Gastroesophageal sphincter (tissue), 3 donors: ENCODE measurements at regions not wholly inside any gene's neighbourhood (a gene's known extent, or its start where the extent isn't known, plus 50 kb on each side); places are given as distances from the start of the nearest gene placed in this dataset.

Source experiments
- CTCF ChIP-seq, 4 experiments: fragments of 200-600 bp in 2 of 4; fragments of 450-650 bp in 2 of 4; sonication (generic) in 1 of 4; IDR thresholded peaks; one replicate each; pipeline ENCODE4 v1.5.1; 2017 to 2019; ENCODE audit warnings: antibody characterized with exemption in 4 of 4, mild to moderate bottlenecking in 2 of 4, moderate library complexity in 2 of 4
- EP300 ChIP-seq: sonication (generic); formaldehyde crosslinking; IDR thresholded peaks from one replicate; pipeline ENCODE4 v1.6.1; 2017; ENCODE audit warnings: antibody characterized with exemption, mild to moderate bottlenecking
- POLR2AphosphoS5 ChIP-seq: sonication (generic); formaldehyde crosslinking; IDR thresholded peaks from one replicate; pipeline ENCODE4 v1.6.1; 2017; ENCODE audit warnings: antibody characterized with exemption

GRCh38 chr12:54798651-54799050 is 55.7 kb upstream of the MUCL1 start:
- TF ChIP-seq CTCF (IDR thresholded peaks at IDR 0.05), result no peak
- TF ChIP-seq POLR2AphosphoS5, result no peak
- TF ChIP-seq EP300, result no peak
